NCI-H2227 (cell line): ENCODE measurements at regions not wholly inside any gene's neighbourhood (a gene's known extent, or its start where the extent isn't known, plus 50 kb on each side); places are given as distances from the start of the nearest gene placed in this dataset.
A peak's percentile ranks its signal among the peaks of the same experiment; 100 is the strongest.
"Not testable (repeated sequence)": the region's sequence is repeated elsewhere in the genome, so short reads cannot be mapped to it uniquely, and the experiment has no call there.

ENCODE experiments used
- DNase-seq: peaks from one replicate; lab custom pipeline; 2025; ENCODE audit not compliant: unreplicated experiment; lab: John Stamatoyannopoulos, UW

DNA sequence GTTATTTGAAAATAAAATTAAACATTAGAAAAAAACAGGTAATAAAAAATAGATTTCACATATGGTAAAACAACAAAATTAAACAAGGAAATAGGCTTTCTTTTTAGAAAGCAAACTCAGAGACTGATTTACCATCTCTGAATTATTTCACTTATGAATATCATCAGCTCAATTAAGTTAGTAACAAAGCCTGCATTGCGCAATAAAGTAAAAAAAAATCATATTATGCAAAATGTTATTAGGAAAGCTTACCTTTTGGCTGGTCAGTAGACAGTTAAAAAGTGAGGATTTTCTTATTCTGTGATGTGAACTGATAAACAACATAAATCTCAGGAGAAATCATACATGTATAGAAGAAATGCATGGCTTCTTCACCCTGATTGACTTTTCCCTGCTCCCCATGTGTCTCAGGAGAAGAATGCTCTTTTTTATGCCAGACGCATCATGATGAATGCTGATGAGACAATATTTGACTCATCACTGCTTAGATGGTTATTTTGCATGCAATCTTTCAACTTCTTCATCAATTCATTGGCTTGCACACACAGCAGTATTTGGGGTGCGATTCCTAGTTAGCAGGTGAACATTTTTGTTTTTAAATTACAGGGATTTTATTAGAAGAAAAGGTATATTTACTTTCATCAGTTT is 124.5 kb upstream of the USP15 start:
- DNase-seq = no peak

DNA sequence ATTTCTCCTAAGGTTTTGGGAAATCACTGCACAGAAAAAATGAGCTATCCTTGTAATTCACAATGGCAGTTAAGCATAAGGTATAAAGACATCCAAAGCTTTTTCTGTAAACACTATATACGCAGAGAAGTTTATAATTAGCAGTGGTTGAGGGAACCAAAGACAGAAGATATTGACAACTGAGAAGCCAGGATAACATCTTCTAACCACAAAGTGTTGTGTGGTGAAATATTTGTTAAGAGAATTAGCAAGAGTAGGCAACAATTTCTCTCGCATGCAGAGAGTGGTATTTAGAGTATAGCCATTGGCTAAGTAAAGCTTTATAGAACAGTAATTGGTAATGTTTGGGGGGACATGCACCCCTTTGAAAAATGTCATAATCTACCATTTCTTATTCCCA is 123.7 kb upstream of the USP15 start:
- no peak for DNase-seq

DNA sequence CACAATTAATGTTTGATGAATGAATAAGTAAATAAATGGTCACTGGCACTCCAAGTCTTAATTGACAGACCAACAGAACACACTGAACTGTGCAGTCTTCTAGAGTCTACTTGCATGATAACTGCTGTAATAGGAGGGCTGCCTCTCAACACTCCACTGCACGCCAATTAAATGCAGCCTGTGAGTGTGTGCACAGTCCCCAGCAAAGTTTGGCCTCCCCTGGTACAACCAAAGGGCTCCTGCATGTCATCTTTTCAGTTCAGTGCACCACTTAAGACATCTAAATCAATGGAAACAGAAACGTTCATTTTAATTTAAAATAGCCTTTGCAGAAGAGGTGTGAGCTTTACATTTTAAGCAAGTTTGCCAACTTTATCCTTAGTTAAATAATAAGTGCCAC is 121.7 kb upstream of the USP15 start:
- no peak for DNase-seq

DNA sequence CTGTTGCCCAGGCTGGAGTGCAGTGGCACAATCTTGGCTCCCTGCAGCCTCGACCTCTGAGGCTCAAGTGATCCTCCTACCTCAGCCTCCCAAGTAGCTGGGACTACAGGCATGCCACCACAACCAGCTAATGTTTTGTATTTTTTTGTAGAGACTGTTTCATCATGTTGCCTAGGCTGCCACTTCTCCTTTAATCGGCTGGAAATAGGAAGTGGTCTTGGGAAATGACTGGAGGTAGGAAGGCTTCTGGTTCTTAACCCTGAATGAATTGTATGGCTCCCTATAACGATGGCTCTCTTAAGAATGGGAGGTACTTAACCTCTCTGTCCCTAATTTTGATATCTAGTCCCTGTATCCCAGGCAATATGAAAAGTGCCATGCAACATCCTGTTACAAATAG is 113.9 kb upstream of the USP15 start:
- DNase-seq = no peak

DNA sequence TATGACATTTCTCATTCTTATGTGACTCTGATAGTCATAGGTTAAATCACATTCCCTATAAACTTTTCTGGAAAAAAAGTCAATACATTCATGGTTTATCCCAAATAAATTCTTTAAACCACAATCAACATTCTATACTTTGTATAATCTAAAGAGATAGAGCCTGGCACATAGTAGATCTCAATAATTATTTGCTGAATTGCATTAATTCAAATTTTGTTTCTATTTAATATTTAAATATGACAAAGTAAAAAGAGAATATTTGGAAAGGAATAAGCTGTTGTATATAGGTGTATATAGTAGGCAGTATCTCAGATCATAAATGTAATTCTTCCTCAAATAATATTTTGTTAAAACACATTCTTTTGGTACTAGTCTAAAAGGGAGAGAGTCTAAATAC is 102.2 kb upstream of the USP15 start:
- DNase-seq = no peak

- DNase-seq = no peak
These were observed 101.5 kb upstream of the USP15 start for GRCh38 chr12:62158461-62159360.

GRCh38 chr12:62162214-62162613 is 98.0 kb upstream of the USP15 start:
- DNase-seq = no peak

DNA sequence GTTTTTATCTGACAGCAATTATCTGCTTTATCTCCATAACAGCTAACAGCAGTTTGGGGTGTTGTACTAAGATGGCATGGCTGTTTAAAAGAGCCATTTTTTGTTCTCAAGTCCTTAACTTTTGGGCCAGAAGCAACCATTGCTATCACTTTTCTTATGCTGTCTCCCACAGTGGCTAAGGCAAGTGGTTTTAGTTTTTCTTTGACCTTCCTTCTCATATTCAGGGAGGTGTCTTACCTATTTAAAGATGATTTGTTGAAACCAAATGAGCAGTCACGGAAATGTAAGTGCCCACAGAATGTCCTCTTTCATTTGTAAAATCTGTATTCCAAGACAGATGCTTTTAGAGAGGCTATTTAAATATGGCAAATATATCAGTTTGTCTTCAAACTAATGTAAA is 96.8 kb upstream of the USP15 start:
- no peak for DNase-seq

DNA sequence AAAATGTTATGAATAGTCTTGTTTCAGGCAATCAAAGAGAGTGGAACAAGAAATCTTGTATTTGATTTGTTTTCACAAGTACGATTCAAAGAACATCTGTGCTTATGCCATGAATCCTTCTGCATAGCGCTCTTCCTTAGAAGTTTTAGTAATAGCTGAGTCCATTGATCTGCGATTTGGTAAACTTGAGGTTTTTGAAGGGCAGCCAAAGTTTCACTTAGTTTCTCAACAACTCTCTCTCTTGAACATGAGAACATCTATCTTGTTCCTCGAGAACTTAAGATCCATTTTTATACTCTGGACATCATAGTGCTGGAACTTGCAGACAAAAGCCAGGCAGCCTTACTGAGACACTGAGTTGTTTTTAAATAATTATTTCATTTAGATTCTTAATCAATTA is 96.2 kb upstream of the USP15 start:
- no peak for DNase-seq

- no peak for DNase-seq
These were observed 93.7 kb upstream of the USP15 start for GRCh38 chr12:62166525-62166924.

- no peak for DNase-seq
These were observed 91.8 kb upstream of the USP15 start for GRCh38 chr12:62168411-62168810.

- DNase-seq = no peak
These were observed 90.0 kb upstream of the USP15 start for GRCh38 chr12:62170241-62170640.

- no peak for DNase-seq
These were observed 69.3 kb upstream of the USP15 start for GRCh38 chr12:62190689-62191490.

DNA sequence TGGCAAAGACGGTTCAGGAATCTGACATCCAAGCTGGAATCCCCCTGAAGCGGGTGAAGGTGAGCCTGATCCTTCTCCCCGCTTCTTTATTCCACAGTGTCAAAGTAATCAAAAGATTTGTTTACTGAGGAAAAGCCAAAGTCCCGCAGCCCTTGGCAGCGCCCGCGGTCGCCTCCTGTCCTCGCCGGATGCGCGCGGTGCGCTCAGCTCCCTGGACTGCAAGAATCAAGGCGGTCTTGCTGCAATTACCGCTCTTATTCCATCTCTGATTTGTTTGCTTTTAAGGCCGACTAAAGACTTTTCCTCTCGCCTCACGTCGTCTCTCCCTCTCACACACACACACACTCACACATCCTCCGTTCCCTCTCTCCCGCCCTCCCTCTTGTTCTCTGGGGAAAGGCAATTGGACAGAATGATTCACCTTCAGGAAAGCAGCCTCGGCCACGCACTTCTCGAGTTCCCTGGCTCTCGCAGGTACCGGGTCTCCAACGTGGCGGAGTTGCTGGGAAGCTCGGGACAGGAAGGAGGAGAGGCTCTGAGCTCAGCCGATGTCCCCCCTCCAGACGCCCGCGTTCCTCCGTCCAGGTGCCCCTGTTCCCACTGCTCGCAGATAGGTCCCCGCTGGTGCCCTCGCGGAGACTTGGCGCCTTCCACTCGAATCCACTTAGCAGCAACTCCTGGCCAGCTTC is 68.6 kb upstream of the USP15 start:
- no peak for DNase-seq

DNA sequence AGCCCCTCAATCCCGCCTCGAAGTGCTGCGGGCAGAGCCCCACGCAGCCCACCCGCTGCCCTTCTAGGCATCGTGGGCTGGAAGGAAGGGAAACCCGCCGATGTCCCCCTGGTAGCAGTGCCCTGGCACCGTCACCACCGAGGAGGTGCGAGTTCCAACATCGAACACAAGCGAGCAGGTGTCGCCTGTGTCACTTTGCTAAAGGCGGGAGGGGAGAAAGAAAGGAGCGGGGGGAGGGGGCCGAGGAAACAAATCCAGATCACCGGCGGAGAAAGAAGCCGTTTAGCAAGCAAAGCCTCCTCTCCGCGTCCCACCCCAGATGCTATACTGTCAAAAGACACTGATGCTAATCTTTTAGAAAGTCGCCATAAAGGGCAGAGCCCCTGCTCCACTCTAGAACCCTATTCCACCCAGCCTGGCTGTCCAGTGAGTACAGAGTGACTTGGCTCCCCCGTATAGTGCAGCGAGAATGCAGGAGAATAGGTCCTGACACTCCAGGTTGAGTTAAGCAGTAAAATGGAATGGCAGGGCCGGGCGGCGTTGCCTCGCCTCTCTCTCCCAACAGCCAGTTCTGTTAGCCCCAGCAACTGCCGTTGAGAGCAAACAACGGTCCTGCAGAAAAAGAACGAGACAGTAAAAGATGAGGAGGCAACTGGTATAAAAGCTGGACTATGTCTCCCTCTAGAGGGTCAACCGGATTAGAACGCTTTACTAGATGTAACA is 67.9 kb upstream of the USP15 start:
- peak; percentile 70 for DNase-seq

DNA sequence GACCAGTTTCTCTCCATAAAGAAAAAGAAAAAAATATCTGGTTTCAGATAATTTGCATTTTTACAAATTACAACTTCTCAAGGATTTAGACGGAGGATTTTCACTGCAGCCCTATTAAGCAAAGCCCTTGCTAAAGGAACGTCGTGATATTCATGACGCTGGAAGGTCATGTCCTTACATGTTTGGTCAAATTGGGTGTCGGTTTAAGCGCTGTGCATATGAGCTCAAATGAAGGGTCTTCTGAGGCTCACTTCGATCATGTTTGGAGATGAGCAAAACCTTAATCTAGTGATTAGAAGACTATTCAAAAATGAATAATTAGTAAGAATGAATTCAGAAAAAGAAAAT is 67.3 kb upstream of the USP15 start:
- no peak for DNase-seq

- DNase-seq = no peak
These were observed 66.2 kb upstream of the USP15 start for GRCh38 chr12:62194031-62194430.

- no peak for DNase-seq
These were observed 65.6 kb upstream of the USP15 start for GRCh38 chr12:62194616-62195015.

GRCh38 chr12:62196146-62196545 is 64.1 kb upstream of the USP15 start:
- no peak for DNase-seq

GRCh38 chr12:62202861-62203260 is 57.3 kb upstream of the USP15 start:
- not testable (repeated sequence) for DNase-seq

- DNase-seq = no peak
These were observed 54.9 kb upstream of the USP15 start for GRCh38 chr12:62205346-62205745.
